Liver (tissue), 8 donors: ENCODE measurements at regions not wholly inside any gene's neighbourhood (a gene's known extent, or its start where the extent isn't known, plus 50 kb on each side); places are given as distances from the start of the nearest gene placed in this dataset.

Experiments used
- DNase-seq: peaks from one replicate; pipeline ENCODE4 v3.0.0-alpha.2; 2017; ENCODE audit warnings: low spot score
- H3K27ac ChIP-seq, 2 donors: one replicate each; pipeline ENCODE4 v1.7.0; 2013; ENCODE audit warnings: inconsistent platforms in 2 of 2, low read length in 2 of 2, control low read depth in 1 of 2, low read depth in 1 of 2, mild to moderate bottlenecking in 1 of 2
- H3K27me3 ChIP-seq, 4 donors: one replicate each; pipeline versions ENCODE4 v1.6.1 to v1.7.0; 2013; ENCODE audit warnings: low read length in 3 of 4, inconsistent platforms in 1 of 4, mild to moderate bottlenecking in 1 of 4, moderate library complexity in 1 of 4; ENCODE audit not compliant: control insufficient read depth in 4 of 4, insufficient read depth in 4 of 4
- H3K36me3 ChIP-seq, 4 donors: one replicate each; pipeline versions ENCODE4 v1.6.1 to v1.7.0; 2013; ENCODE audit warnings: low read length in 3 of 4, mild to moderate bottlenecking in 3 of 4, low read depth in 1 of 4, moderate library complexity in 1 of 4; ENCODE audit not compliant: control insufficient read depth in 4 of 4, insufficient read depth in 3 of 4
- H3K4me1 ChIP-seq, 4 donors: one replicate each; pipeline versions ENCODE4 v1.6.1 to v1.7.0; 2013; ENCODE audit warnings: low read length in 3 of 4, mild to moderate bottlenecking in 3 of 4, moderate library complexity in 1 of 4; ENCODE audit not compliant: control insufficient read depth in 4 of 4, insufficient read depth in 4 of 4
- H3K4me3 ChIP-seq, 3 donors: one replicate each; pipeline versions ENCODE4 v1.6.1 to v1.7.0; 2013; ENCODE audit warnings: low read length in 3 of 3, control low read depth in 1 of 3, low read depth in 1 of 3, mild to moderate bottlenecking in 1 of 3
- H3K9ac ChIP-seq, 2 donors: one replicate each; pipeline ENCODE4 v1.7.0; 2013; ENCODE audit warnings: low read length in 2 of 2, mild to moderate bottlenecking in 2 of 2, moderate library complexity in 2 of 2, control low read depth in 1 of 2, low read depth in 1 of 2
- H3K9me3 ChIP-seq, 4 donors: one replicate each; pipeline versions ENCODE4 v1.6.1 to v1.7.0; 2013; ENCODE audit warnings: low read length in 3 of 4; ENCODE audit not compliant: control insufficient read depth in 4 of 4
- CTCF ChIP-seq: fragments of 150-350 bp; IDR thresholded peaks from 2 replicates; pipeline ENCODE4 v1.5.1; 2017; ENCODE audit warnings: improper control_type of control experiment, low read depth, low read length; ENCODE audit not compliant: missing input control
- EGR1 ChIP-seq, 2 donors: IDR thresholded peaks; 2 replicates each; pipeline ENCODE4 v1.6.1; 2016 to 2018; ENCODE audit warnings: antibody characterized with exemption in 2 of 2, low read depth in 2 of 2
- FOXA1 ChIP-seq: IDR thresholded peaks from 2 replicates; pipeline ENCODE4 v1.6.1; 2016; ENCODE audit warnings: antibody characterized with exemption
- FOXA2 ChIP-seq: IDR thresholded peaks from 2 replicates; pipeline ENCODE4 v1.6.1; 2016; ENCODE audit warnings: antibody characterized with exemption
- GABPA ChIP-seq, 2 donors: IDR thresholded peaks in 1 of 2; conservative IDR thresholded peaks in 1 of 2; 2 replicates each; pipeline ENCODE4 v1.6.1; 2016; ENCODE audit warnings: antibody characterized with exemption in 2 of 2, mild to moderate bottlenecking in 1 of 2, moderate library complexity in 1 of 2
- HNF4A ChIP-seq, 2 donors: conservative IDR thresholded peaks; 2 replicates each; pipeline ENCODE4 v1.6.1; 2016; ENCODE audit warnings: antibody characterized with exemption in 2 of 2, mild to moderate bottlenecking in 2 of 2
- HNF4G ChIP-seq: IDR thresholded peaks from 2 replicates; pipeline ENCODE4 v1.6.1; 2016; ENCODE audit warnings: antibody characterized with exemption
- JUND ChIP-seq, 2 donors: IDR thresholded peaks; 2 replicates each; pipeline ENCODE4 v1.6.1; 2016; ENCODE audit warnings: antibody characterized with exemption in 2 of 2
- NR2F2 ChIP-seq: IDR thresholded peaks from 2 replicates; pipeline ENCODE4 v1.6.1; 2016; ENCODE audit warnings: antibody characterized with exemption
- RAD21 ChIP-seq, 2 donors: IDR thresholded peaks; 2 replicates each; pipeline ENCODE4 v1.6.1; 2016; ENCODE audit warnings: antibody characterized with exemption in 2 of 2, mild to moderate bottlenecking in 2 of 2
- RXRA ChIP-seq, 2 donors: IDR thresholded peaks; 2 replicates each; pipeline ENCODE4 v1.6.1; 2017 to 2018; ENCODE audit warnings: antibody characterized with exemption in 2 of 2, mild to moderate bottlenecking in 1 of 2
- SP1 ChIP-seq: IDR thresholded peaks from 2 replicates; pipeline ENCODE4 v1.6.1; 2018; ENCODE audit warnings: antibody characterized with exemption, mild to moderate bottlenecking
- TAF1 ChIP-seq: conservative IDR thresholded peaks from 2 replicates; pipeline ENCODE4 v1.6.1; 2016; ENCODE audit warnings: antibody characterized with exemption, mild to moderate bottlenecking
- YY1 ChIP-seq: IDR thresholded peaks from 2 replicates; pipeline ENCODE4 v1.6.1; 2016; ENCODE audit warnings: antibody characterized with exemption, mild to moderate bottlenecking
- ZBTB33 ChIP-seq: IDR thresholded peaks from 2 replicates; pipeline ENCODE4 v1.6.1; 2016; ENCODE audit warnings: antibody characterized with exemption
- WGBS: extraction: QIAGEN DNeasy Blood & Tissue Kit; methylation state at CpG from one replicate; pipeline ENCODE4 v1.1.7; 2013; 5-methylcytosine and 5-hydroxymethylcytosine counted together
- TF ChIP-seq, protein P1 (sequence below): IDR thresholded peaks from 2 replicates; pipeline ENCODE4 v1.6.1; 2016; ENCODE audit warnings: antibody characterized with exemption
- TF ChIP-seq, protein P2 (sequence below): IDR thresholded peaks from 2 replicates; pipeline ENCODE4 v1.6.1; 2016; ENCODE audit warnings: antibody characterized with exemption, mild to moderate bottlenecking
- TF ChIP-seq, protein P3 (sequence below): IDR thresholded peaks from 2 replicates; pipeline ENCODE4 v1.6.1; 2016; ENCODE audit warnings: antibody characterized with exemption
- donor health status: healthy.
- donor health status: healthy.
- donor health status: healthy.
- donor health status: healthy.
- donor health status: healthy.

- Histone ChIP-seq H3K9me3 (no peaks in the 10 kb centered on the region), H3K27me3 (peaks cover 0 to 2% (median 0%) of the 10 kb centered on the region in 4 donors), H3K27ac (no peak overlapping the region), H3K4me1 (no peaks in the 10 kb centered on the region), H3K36me3 (no peaks in the 10 kb centered on the region), H3K4me3 (no peak overlapping the region), H3K9ac (no peak overlapping the region)
- no peak for TF ChIP-seq YY1
- TF ChIP-seq, protein P1, sequence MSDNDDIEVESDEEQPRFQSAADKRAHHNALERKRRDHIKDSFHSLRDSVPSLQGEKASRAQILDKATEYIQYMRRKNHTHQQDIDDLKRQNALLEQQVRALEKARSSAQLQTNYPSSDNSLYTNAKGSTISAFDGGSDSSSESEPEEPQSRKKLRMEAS, result no peak
- no peak for TF ChIP-seq GABPA (IDR thresholded peaks at IDR 0.05 in 1 of 2, conservative IDR thresholded peaks at IDR 0.05 in 1 of 2)
- no peak for TF ChIP-seq JUND (IDR thresholded peaks at IDR 0.05)
- DNase-seq, result no peak
- 52% methylated on average over 2 of the region's 2 CpGs for WGBS
Measured at GRCh38 chr12:86744547-86745212, 488.5 kb upstream of the MGAT4C start.

- peaks cover 0 to 2% (median 0%) of the 10 kb centered on the region in 4 donors for H3K27me3 ChIP-seq
- no peaks in the 10 kb centered on the region for H3K4me1 ChIP-seq
- no peaks in the 10 kb centered on the region for H3K36me3 ChIP-seq
- WGBS, result 67% methylated on average over 5 of the region's 5 CpGs
- no peak for TF ChIP-seq SP1
- no peak for TF ChIP-seq YY1
- TF ChIP-seq TAF1, result no peak
- TF ChIP-seq EGR1 (IDR thresholded peaks at IDR 0.05; ENCODE audit: low read depth in 2 of 2), result no peak
- TF ChIP-seq, protein P2, sequence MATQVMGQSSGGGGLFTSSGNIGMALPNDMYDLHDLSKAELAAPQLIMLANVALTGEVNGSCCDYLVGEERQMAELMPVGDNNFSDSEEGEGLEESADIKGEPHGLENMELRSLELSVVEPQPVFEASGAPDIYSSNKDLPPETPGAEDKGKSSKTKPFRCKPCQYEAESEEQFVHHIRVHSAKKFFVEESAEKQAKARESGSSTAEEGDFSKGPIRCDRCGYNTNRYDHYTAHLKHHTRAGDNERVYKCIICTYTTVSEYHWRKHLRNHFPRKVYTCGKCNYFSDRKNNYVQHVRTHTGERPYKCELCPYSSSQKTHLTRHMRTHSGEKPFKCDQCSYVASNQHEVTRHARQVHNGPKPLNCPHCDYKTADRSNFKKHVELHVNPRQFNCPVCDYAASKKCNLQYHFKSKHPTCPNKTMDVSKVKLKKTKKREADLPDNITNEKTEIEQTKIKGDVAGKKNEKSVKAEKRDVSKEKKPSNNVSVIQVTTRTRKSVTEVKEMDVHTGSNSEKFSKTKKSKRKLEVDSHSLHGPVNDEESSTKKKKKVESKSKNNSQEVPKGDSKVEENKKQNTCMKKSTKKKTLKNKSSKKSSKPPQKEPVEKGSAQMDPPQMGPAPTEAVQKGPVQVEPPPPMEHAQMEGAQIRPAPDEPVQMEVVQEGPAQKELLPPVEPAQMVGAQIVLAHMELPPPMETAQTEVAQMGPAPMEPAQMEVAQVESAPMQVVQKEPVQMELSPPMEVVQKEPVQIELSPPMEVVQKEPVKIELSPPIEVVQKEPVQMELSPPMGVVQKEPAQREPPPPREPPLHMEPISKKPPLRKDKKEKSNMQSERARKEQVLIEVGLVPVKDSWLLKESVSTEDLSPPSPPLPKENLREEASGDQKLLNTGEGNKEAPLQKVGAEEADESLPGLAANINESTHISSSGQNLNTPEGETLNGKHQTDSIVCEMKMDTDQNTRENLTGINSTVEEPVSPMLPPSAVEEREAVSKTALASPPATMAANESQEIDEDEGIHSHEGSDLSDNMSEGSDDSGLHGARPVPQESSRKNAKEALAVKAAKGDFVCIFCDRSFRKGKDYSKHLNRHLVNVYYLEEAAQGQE, result no peak
- no peak for TF ChIP-seq NR2F2
- TF ChIP-seq JUND (IDR thresholded peaks at IDR 0.05), result no peak
- no peak for TF ChIP-seq RAD21 (IDR thresholded peaks at IDR 0.05)
- TF ChIP-seq ZBTB33, result no peak
- no peak for TF ChIP-seq HNF4G
- no peak for TF ChIP-seq CTCF
- TF ChIP-seq FOXA1, result no peak
- TF ChIP-seq, protein P3, sequence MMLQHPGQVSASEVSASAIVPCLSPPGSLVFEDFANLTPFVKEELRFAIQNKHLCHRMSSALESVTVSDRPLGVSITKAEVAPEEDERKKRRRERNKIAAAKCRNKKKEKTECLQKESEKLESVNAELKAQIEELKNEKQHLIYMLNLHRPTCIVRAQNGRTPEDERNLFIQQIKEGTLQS, result no peak
- TF ChIP-seq FOXA2, result no peak
- TF ChIP-seq HNF4A (conservative IDR thresholded peaks at IDR 0.05), result no peak
- no peak for TF ChIP-seq RXRA (IDR thresholded peaks at IDR 0.05)
- TF ChIP-seq, protein P1, result no peak
- TF ChIP-seq GABPA (IDR thresholded peaks at IDR 0.05 in 1 of 2, conservative IDR thresholded peaks at IDR 0.05 in 1 of 2), result no peak
- no peak for DNase-seq
- no peaks in the 10 kb centered on the region for H3K9me3 ChIP-seq
- H3K9ac ChIP-seq, result no peak overlapping the region
- no peak overlapping the region for H3K27ac ChIP-seq
- H3K4me3 ChIP-seq, result no peak overlapping the region
Measured at GRCh38 chr12:86743875-86744536, 487.8 kb upstream of the MGAT4C start.
